GM12874 (cell line): ENCODE measurements at regions not wholly inside any gene's neighbourhood (a gene's known extent, or its start where the extent isn't known, plus 50 kb on each side); places are given as distances from the start of the nearest gene placed in this dataset.

ENCODE experiments used
- CTCF ChIP-seq: IDR thresholded peaks from 2 replicates; pipeline ENCODE4 v1.5.1; 2011; ENCODE audit warnings: low read depth, mild to moderate bottlenecking, control low read depth, low read length, moderate library complexity; ENCODE audit not compliant: insufficient read depth

- TF ChIP-seq CTCF = no peak
These were observed 631.8 kb downstream of the TMTC2 start for GRCh38 chr12:83318386-83319098.

GRCh38 chr12:83317595-83317994 is 630.9 kb downstream of the TMTC2 start:
- no peak for TF ChIP-seq CTCF

- no peak for TF ChIP-seq CTCF
These were observed 627.1 kb downstream of the TMTC2 start for GRCh38 chr12:83313827-83314226.

- TF ChIP-seq CTCF = no peak
These were observed 626.6 kb downstream of the TMTC2 start for GRCh38 chr12:83313322-83313721.

- no peak for TF ChIP-seq CTCF
These were observed 590.2 kb downstream of the TMTC2 start for GRCh38 chr12:83276904-83277303.

GRCh38 chr12:83271201-83271600 is 584.5 kb downstream of the TMTC2 start:
- no peak for TF ChIP-seq CTCF

GRCh38 chr12:83265808-83266207 is 579.1 kb downstream of the TMTC2 start:
- TF ChIP-seq CTCF = no peak

- TF ChIP-seq CTCF = no peak
These were observed 575.3 kb downstream of the TMTC2 start for GRCh38 chr12:83261998-83262397.
